ENCODE measurements at regions not wholly inside any gene's neighbourhood (a gene's known extent, or its start where the extent isn't known, plus 50 kb on each side); places are given as distances from the start of the nearest gene placed in this dataset.

DNA sequence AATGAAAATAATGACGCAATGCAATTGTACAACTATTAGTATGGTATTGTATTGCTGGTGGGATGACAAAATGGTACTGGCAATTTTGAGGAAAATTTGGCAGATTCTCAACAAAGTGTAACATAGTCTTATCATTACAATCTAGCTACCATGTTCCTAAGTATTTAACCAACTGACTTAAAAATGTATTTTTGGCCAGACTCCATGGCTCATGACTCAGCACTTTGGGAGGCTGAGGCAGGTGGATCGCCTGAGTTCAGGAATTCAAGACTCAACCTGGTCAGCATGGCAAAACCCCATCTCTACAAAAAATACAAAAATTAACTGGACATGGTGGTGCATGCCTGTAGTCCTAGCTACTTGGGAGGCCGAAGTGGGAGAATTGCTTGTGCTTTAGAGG, 1409.5 kb downstream of the AACS start:
- Histone ChIP-seq H3K79me1 (ENCODE audit: insufficient read depth, low read depth, low read length, poor library complexity, severe bottlenecking) (no peaks in the 10 kb centered on the region), H2BK15ac (ENCODE audit: low read depth, low read length) (no peak overlapping the region), H3K4me2 (ENCODE audit: insufficient read depth, insufficient read length, low read length) (no peak overlapping the region), H2BK5ac (ENCODE audit: insufficient read length, low read length) (no peak overlapping the region), H3K27me3 (ENCODE audit: insufficient read depth, low read length) (no peaks in the 10 kb centered on the region), H3K9ac (ENCODE audit: extremely low read depth, insufficient read length, low read length) (no peak overlapping the region), H3K56ac (ENCODE audit: insufficient read length, low read depth, low read length) (no peak overlapping the region), H2AK5ac (ENCODE audit: insufficient read length, low read length) (no peak overlapping the region), H4K5ac (ENCODE audit: insufficient read length, low read depth, low read length) (no peak overlapping the region), H2BK12ac (ENCODE audit: insufficient read length, low read depth, low read length) (no peak overlapping the region), H4K20me1 (ENCODE audit: control insufficient read depth, insufficient read depth, insufficient read length) (no peaks in the 10 kb centered on the region), H4K91ac (ENCODE audit: insufficient read length, low read depth, low read length) (no peak overlapping the region), H3K23me2 (ENCODE audit: insufficient read length, low read depth, low read length, poor library complexity, severe bottlenecking) (no peaks in the 10 kb centered on the region), H3K4me1 (ENCODE audit: insufficient read depth, low read length) (no peaks in the 10 kb centered on the region), H3K27ac (ENCODE audit: insufficient read length, low read depth, low read length) (no peak overlapping the region), H3K14ac (ENCODE audit: insufficient read depth, low read length) (no peak overlapping the region), H2AFZ (ENCODE audit: low read length) (no peak overlapping the region), H3K9me3 (ENCODE audit: control insufficient read depth, low read depth, low read length) (no peaks in the 10 kb centered on the region), H2BK120ac (ENCODE audit: low read depth, low read length, poor library complexity, severe bottlenecking) (no peak overlapping the region), H3T11ph (ENCODE audit: low read length) (no peak overlapping the region), H4K8ac (replicated peaks; ENCODE audit: insufficient read length, low read depth, low read length) (no peak overlapping the region), H3K4ac (ENCODE audit: low read depth, low read length) (no peak overlapping the region), H3K18ac (ENCODE audit: insufficient read length, low read depth, low read length) (no peak overlapping the region), H2BK20ac (ENCODE audit: low read depth, low read length, poor library complexity, severe bottlenecking) (no peak overlapping the region), H3K23ac (ENCODE audit: insufficient read length, low read depth, low read length) (no peak overlapping the region), H3K79me2 (ENCODE audit: insufficient read depth, low read length) (no peaks in the 10 kb centered on the region)
- Mint-ChIP-seq H3K4me3 (no peak overlapping the region), H3K4me1 (no peaks in the 10 kb centered on the region; a peak in 1 of 4 replicates), H3K27ac (no peak overlapping the region), H3K36me3 (ENCODE audit: insufficient read depth in 1 of 3, low read depth in 3 of 3) (peaks cover 0 to 16% (median 0%) of the 10 kb centered on the region in 3 experiments; a peak in 6 of 7 replicates), H3K9me3 (peaks cover 16 to 27% of the 10 kb centered on the region in 2 experiments), H3K27me3 (ENCODE audit: low read depth) (no peaks in the 10 kb centered on the region; the same call in 1 of the 2 replicates)
- WGBS (ENCODE audit: extremely low coverage, insufficient read length, low lambda C conversion rate) = no CpG with 5 or more reads among the region's 3 CpGs
- TF ChIP-seq, protein P1, sequence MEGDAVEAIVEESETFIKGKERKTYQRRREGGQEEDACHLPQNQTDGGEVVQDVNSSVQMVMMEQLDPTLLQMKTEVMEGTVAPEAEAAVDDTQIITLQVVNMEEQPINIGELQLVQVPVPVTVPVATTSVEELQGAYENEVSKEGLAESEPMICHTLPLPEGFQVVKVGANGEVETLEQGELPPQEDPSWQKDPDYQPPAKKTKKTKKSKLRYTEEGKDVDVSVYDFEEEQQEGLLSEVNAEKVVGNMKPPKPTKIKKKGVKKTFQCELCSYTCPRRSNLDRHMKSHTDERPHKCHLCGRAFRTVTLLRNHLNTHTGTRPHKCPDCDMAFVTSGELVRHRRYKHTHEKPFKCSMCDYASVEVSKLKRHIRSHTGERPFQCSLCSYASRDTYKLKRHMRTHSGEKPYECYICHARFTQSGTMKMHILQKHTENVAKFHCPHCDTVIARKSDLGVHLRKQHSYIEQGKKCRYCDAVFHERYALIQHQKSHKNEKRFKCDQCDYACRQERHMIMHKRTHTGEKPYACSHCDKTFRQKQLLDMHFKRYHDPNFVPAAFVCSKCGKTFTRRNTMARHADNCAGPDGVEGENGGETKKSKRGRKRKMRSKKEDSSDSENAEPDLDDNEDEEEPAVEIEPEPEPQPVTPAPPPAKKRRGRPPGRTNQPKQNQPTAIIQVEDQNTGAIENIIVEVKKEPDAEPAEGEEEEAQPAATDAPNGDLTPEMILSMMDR (conservative IDR thresholded peaks at IDR 0.05) = no peak
- DNase-seq = no peak

Data from H9 (cell line).